ENCODE measurements at regions not wholly inside any gene's neighbourhood (a gene's known extent, or its start where the extent isn't known, plus 50 kb on each side); places are given as distances from the start of the nearest gene placed in this dataset.
"Not testable (repeated sequence)": the region's sequence is repeated elsewhere in the genome, so short reads cannot be mapped to it uniquely, and the experiment has no call there.

- DNase-seq = no peak
These were observed 351.3 kb upstream of the KITLG start for GRCh38 chr12:88931598-88931997.

GRCh38 chr12:88925454-88925853 lies 345.2 kb upstream of the KITLG start:
- no peak for DNase-seq

GRCh38 chr12:88924162-88924561 lies 343.9 kb upstream of the KITLG start:
- DNase-seq = no peak

- DNase-seq = no peak
These were observed 343.4 kb upstream of the KITLG start for GRCh38 chr12:88923631-88924030.

- DNase-seq = no peak
These were observed 342.5 kb upstream of the KITLG start for GRCh38 chr12:88922816-88923215.

- no peak for DNase-seq
These were observed 341.7 kb upstream of the KITLG start for GRCh38 chr12:88921890-88922532.

- DNase-seq = no peak
These were observed 341.2 kb upstream of the KITLG start for GRCh38 chr12:88921434-88921833.

- DNase-seq = no peak
These were observed 337.9 kb upstream of the KITLG start for GRCh38 chr12:88918161-88918560.

- DNase-seq = no peak
These were observed 334.7 kb upstream of the KITLG start for GRCh38 chr12:88914967-88915366.

GRCh38 chr12:88909510-88909909 lies 329.2 kb upstream of the KITLG start:
- DNase-seq = no peak

- no peak for DNase-seq
These were observed 328.1 kb upstream of the KITLG start for GRCh38 chr12:88908345-88908744.

- DNase-seq = no peak
These were observed 324.4 kb upstream of the KITLG start for GRCh38 chr12:88904705-88905104.

- no peak for DNase-seq
These were observed 323.1 kb upstream of the KITLG start for GRCh38 chr12:88903333-88903732.

GRCh38 chr12:88897723-88898122 lies 317.5 kb upstream of the KITLG start:
- DNase-seq = no peak

GRCh38 chr12:88896958-88897357 lies 316.7 kb upstream of the KITLG start:
- no peak for DNase-seq

- DNase-seq = no peak
These were observed 315.4 kb upstream of the KITLG start for GRCh38 chr12:88895634-88896033.

GRCh38 chr12:88893801-88894200 lies 313.5 kb upstream of the KITLG start:
- no peak for DNase-seq

GRCh38 chr12:88891434-88891833 lies 311.2 kb upstream of the KITLG start:
- DNase-seq = not testable (repeated sequence)

- no peak for DNase-seq
These were observed 309.2 kb upstream of the KITLG start for GRCh38 chr12:88889326-88890110.

GRCh38 chr12:88884600-88884999 lies 304.3 kb upstream of the KITLG start:
- DNase-seq = no peak

- no peak for DNase-seq
These were observed 302.4 kb upstream of the KITLG start for GRCh38 chr12:88882662-88883061.

- DNase-seq = no peak
These were observed 299.8 kb upstream of the KITLG start for GRCh38 chr12:88880051-88880450.

- no peak for DNase-seq
These were observed 298.0 kb upstream of the KITLG start for GRCh38 chr12:88878295-88878694.

- no peak for DNase-seq
These were observed 296.6 kb upstream of the KITLG start for GRCh38 chr12:88876857-88877256.

Data from NCI-H2171 treated with DMSO at 0.1 percent for 48 hours (cell line).